Ectodermal cell (in vitro differentiated cells): ENCODE measurements at regions not wholly inside any gene's neighbourhood (a gene's known extent, or its start where the extent isn't known, plus 50 kb on each side); places are given as distances from the start of the nearest gene placed in this dataset.
"Not testable (repeated sequence)": the region's sequence is repeated elsewhere in the genome, so short reads cannot be mapped to it uniquely, and the experiment has no call there.

ENCODE experiments used
- H3K27ac ChIP-seq: 2 replicates; pipeline ENCODE4 v1.7.0; 2013; ENCODE audit warnings: mild to moderate bottlenecking, low read depth, low read length; ENCODE audit not compliant: insufficient read depth, poor library complexity, severe bottlenecking
- H3K27me3 ChIP-seq: 2 replicates; pipeline ENCODE4 v1.7.0; 2013; ENCODE audit warnings: mild to moderate bottlenecking, low read length; ENCODE audit not compliant: insufficient read depth, control insufficient read depth, poor library complexity, severe bottlenecking
- H3K36me3 ChIP-seq: one replicate; pipeline ENCODE4 v1.7.0; 2013; ENCODE audit warnings: low read length; ENCODE audit not compliant: control insufficient read depth, insufficient read depth
- H3K4me1 ChIP-seq: one replicate; pipeline ENCODE4 v1.7.0; 2013; ENCODE audit warnings: low read length; ENCODE audit not compliant: control insufficient read depth, insufficient read depth
- H3K4me3 ChIP-seq: 2 replicates; pipeline ENCODE4 v1.7.0; 2013; ENCODE audit warnings: low read depth, low read length, control low read depth; ENCODE audit not compliant: insufficient read depth
- H3K9me3 ChIP-seq: 2 replicates; pipeline ENCODE4 v1.7.0; 2013; ENCODE audit warnings: mild to moderate bottlenecking, low read length, moderate library complexity; ENCODE audit not compliant: control insufficient read depth
- WGBS, 2 experiments: methylation state at CpG; one replicate each; pipeline ENCODE4 v1.1.7; 2013; ENCODE audit warnings: missing lambda C conversion rate in 2 of 2; 5-methylcytosine and 5-hydroxymethylcytosine counted together

DNA sequence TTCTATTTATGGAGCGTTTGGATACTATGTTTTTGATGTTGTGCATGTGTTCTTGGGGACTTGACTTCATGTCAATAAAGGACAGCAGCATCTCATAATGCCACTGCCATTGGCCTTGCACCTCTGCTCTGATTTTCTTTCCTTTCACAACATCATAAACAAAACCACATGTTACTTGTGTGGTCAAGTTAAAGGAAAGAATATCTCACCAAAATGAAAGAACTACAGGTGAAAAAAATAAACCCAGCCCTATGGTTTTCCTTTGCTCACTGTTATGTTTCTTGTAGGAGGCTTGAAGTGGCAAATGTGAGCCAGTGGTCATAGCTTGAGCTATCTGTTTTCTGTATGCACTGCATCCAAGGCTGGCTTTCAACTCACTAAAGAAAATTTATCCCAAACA, 240.4 kb downstream of the KCNRG start:
- no peaks in the 10 kb centered on the region for H3K27me3 ChIP-seq
- 73 to 90% methylated on average over 1 of the region's 1 CpG for WGBS, 2 experiments
- no peak overlapping the region for H3K4me3 ChIP-seq
- H3K9me3 ChIP-seq = no peaks in the 10 kb centered on the region
- no peaks in the 10 kb centered on the region for H3K36me3 ChIP-seq
- no peaks in the 10 kb centered on the region for H3K4me1 ChIP-seq
- H3K27ac ChIP-seq = no peak overlapping the region

DNA sequence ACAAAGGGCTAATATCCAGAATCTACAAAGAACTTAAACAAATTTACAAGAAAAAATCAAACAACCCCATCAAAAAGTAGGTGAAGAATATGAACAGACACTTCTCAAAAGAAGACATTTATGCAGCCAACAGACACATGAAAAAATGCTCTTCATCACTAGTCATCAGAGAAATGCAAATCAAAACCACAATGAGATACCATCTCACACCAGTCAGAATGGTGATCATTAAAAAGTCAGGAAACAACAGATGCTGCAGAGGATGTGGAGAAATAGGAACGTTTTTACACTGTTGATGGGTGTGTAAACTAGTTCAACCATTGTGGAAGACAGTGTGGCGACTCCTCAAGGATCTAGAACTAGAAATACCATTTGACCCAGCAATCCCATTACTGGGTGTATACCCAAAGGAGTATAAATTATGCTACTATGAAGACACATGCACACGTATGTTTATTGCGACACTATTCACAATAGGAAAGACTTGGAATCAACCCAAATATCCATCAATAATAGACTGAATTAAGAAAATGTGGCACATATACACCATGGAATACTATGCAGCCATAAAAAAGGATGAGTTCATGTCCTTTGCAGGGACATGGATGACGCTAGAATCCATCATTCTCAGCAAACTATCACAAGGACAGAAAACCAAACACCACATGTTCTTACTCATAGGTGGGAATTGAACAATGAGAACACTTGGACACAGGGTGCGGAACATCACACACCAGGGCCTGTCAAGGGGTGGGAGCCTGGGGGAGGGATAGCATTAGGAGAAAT, 241.5 kb downstream of the KCNRG start:
- not testable (repeated sequence) for H3K4me1 ChIP-seq, H3K4me3 ChIP-seq, H3K9me3 ChIP-seq, H3K27me3 ChIP-seq, H3K36me3 ChIP-seq, H3K27ac ChIP-seq
- WGBS, 2 experiments = 82 to 87% methylated on average over 5 to 6 of the region's 6 CpGs

- no peaks in the 10 kb centered on the region for H3K36me3 ChIP-seq
- no peaks in the 10 kb centered on the region for H3K9me3 ChIP-seq
- no peak overlapping the region for H3K27ac ChIP-seq
- no peaks in the 10 kb centered on the region for H3K4me1 ChIP-seq
- no peak overlapping the region for H3K4me3 ChIP-seq
- no peaks in the 10 kb centered on the region for H3K27me3 ChIP-seq
- 88 to 95% methylated on average over 3 of the region's 3 CpGs for whole genome bisulfite sequencing, 2 experiments
Measured at GRCh38 chr13:50257646-50258045, 242.4 kb downstream of the KCNRG start.

- WGBS, 2 experiments = 82 to 83% methylated on average over 6 of the region's 6 CpGs
- Histone ChIP-seq H3K36me3 (no peaks in the 10 kb centered on the region), H3K9me3 (no peaks in the 10 kb centered on the region), H3K4me3 (no peak overlapping the region), H3K27ac (no peak overlapping the region), H3K27me3 (no peaks in the 10 kb centered on the region), H3K4me1 (no peaks in the 10 kb centered on the region)
Measured at GRCh38 chr13:50261130-50261901, 246.1 kb downstream of the KCNRG start.

DNA sequence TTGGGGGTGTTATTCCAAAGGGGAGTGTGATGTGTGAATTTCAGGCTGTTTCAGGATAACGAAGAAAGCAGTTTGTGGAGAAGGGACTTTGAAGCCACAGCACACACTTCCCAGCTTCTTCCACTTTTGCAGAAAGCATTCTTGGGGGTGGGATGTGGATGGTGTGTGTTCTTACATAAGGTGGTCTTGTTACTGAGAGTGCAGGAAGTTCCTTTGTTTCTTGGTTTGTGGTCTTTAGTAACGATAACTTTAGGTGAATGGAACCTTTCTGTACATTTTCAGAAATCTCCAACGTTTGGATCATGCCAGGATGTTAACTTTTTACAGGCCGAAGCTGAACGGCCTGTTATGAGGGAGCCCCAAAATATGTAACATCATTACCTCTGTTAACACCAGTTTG, 251.8 kb downstream of the KCNRG start:
- no peaks in the 10 kb centered on the region for H3K4me1 ChIP-seq
- H3K4me3 ChIP-seq = no peak overlapping the region
- H3K27me3 ChIP-seq = no peaks in the 10 kb centered on the region
- H3K36me3 ChIP-seq = no peaks in the 10 kb centered on the region
- H3K9me3 ChIP-seq = no peaks in the 10 kb centered on the region
- no peak overlapping the region for H3K27ac ChIP-seq
- WGBS, 2 experiments = 88 to 91% methylated on average over 5 of the region's 5 CpGs

GRCh38 chr13:50267917-50268316, 252.7 kb downstream of the KCNRG start:
- H3K27me3 ChIP-seq = no peaks in the 10 kb centered on the region
- H3K4me3 ChIP-seq = no peak overlapping the region
- no peaks in the 10 kb centered on the region for H3K4me1 ChIP-seq
- H3K9me3 ChIP-seq = no peaks in the 10 kb centered on the region
- H3K27ac ChIP-seq = no peak overlapping the region
- 83 to 90% methylated on average over 1 of the region's 1 CpG for WGBS, 2 experiments
- no peaks in the 10 kb centered on the region for H3K36me3 ChIP-seq

- Histone ChIP-seq H3K27ac (no peak overlapping the region), H3K27me3 (no peaks in the 10 kb centered on the region), H3K36me3 (no peaks in the 10 kb centered on the region), H3K9me3 (no peaks in the 10 kb centered on the region), H3K4me3 (no peak overlapping the region), H3K4me1 (no peaks in the 10 kb centered on the region)
- 86 to 93% methylated on average over 1 of the region's 2 CpGs for WGBS, 2 experiments
Measured at GRCh38 chr13:50268500-50268899, 253.3 kb downstream of the KCNRG start.

GRCh38 chr13:50274181-50274580, 258.9 kb downstream of the KCNRG start:
- no peak overlapping the region for H3K27ac ChIP-seq
- H3K36me3 ChIP-seq = no peaks in the 10 kb centered on the region
- no peaks in the 10 kb centered on the region for H3K27me3 ChIP-seq
- H3K4me3 ChIP-seq = no peak overlapping the region
- 100% methylated on average over 1 of the region's 1 CpG; no CpG with 5 or more reads in 1 of the 2 experiments for WGBS, 2 experiments
- no peaks in the 10 kb centered on the region for H3K9me3 ChIP-seq
- H3K4me1 ChIP-seq = no peaks in the 10 kb centered on the region

- H3K4me3 ChIP-seq = no peak overlapping the region
- H3K9me3 ChIP-seq = no peaks in the 10 kb centered on the region
- H3K27me3 ChIP-seq = no peaks in the 10 kb centered on the region
- 96 to 100% methylated on average over 1 of the region's 1 CpG for WGBS, 2 experiments
- no peak overlapping the region for H3K27ac ChIP-seq
- H3K4me1 ChIP-seq = no peaks in the 10 kb centered on the region
- no peaks in the 10 kb centered on the region for H3K36me3 ChIP-seq
Measured at GRCh38 chr13:50275392-50276063, 260.3 kb downstream of the KCNRG start.

- Histone ChIP-seq H3K27me3 (no peaks in the 10 kb centered on the region), H3K27ac (no peak overlapping the region), H3K4me3 (no peak overlapping the region), H3K4me1 (no peaks in the 10 kb centered on the region), H3K9me3 (no peaks in the 10 kb centered on the region), H3K36me3 (no peaks in the 10 kb centered on the region)
- WGBS, 2 experiments = 89 to 94% methylated on average over 2 of the region's 2 CpGs
Measured at GRCh38 chr13:50276550-50276949, 261.3 kb downstream of the KCNRG start.
